K562 (cell line): ENCODE measurements at regions not wholly inside any gene's neighbourhood (a gene's known extent, or its start where the extent isn't known, plus 50 kb on each side); places are given as distances from the start of the nearest gene placed in this dataset.

Source experiments
- ATAC-seq: fragments of 200-7000 bp; cut with Tn5 transposase; 3 replicates; pipeline ENCODE4 v1.9.1; 2020; ENCODE audit warnings: moderate library complexity
- BruUV-seq: library from RNA; stranded (reverse); fragments of 400-500 nt; replicated peaks from 2 replicates; lab custom pipeline; 2021; lab: Mats Ljungman, UMichigan
- CTCF ChIA-PET: fragments of 300-600 bp; formaldehyde crosslinking; extraction: SDS; loops from one replicate; lab custom pipeline; 2021; ENCODE audit warnings: low intra/inter-chr PET ratio; lab: Yijun Ruan, JAX
- POLR2A ChIA-PET: fragments of 300-600, 350-650 bp; sonication (Branson Sonifier 250); formaldehyde crosslinking; extraction: SDS; loops from one replicate; lab custom pipeline; 2021; ENCODE audit warnings: antibody characterized with exemption, inconsistent platforms; lab: Yijun Ruan, JAX
- DNase-seq, 4 experiments: peaks; one replicate each; pipeline versions ENCODE4 v3.0.0 to v3.0.0-alpha.2; 2011 to 2018; ENCODE audit warnings: low spot score in 3 of 4, mixed read lengths in 3 of 4; ENCODE audit errors: extremely low read depth in 1 of 4
- FAIRE-seq: peaks from 2 replicates; lab custom pipeline; 2011; peaks lifted over from hg19 to GRCh38; lab: Jason Lieb, UNC
- H2AFZ ChIP-seq: 2 replicates; pipeline ENCODE4 v1.6.0; 2011; ENCODE audit warnings: low read depth, low read length, control low read depth, inconsistent platforms
- H3K27ac ChIP-seq: fragments of 200-600 bp; 3 replicates; pipeline ENCODE4 v1.8.0; 2011; ENCODE audit warnings: low read depth, mild to moderate bottlenecking, control low read depth, inconsistent platforms, low read length, moderate library complexity, mixed read lengths; ENCODE audit errors: extremely low read depth
- H3K27me3 ChIP-seq, 2 experiments: fragments of 300-600 bp in 1 of 2; 2 replicates in 1 of 2; 3 replicates in 1 of 2; pipeline versions ENCODE4 v1.6.0 to v1.8.0; 2011; ENCODE audit warnings: inconsistent platforms in 2 of 2, low read length in 2 of 2, mild to moderate bottlenecking in 1 of 2, mixed read lengths in 1 of 2, moderate library complexity in 1 of 2; ENCODE audit not compliant: control insufficient read depth in 2 of 2, insufficient read depth in 2 of 2
- H3K36me3 ChIP-seq: fragments of 300-600 bp; 3 replicates; pipeline ENCODE4 v1.8.0; 2011; ENCODE audit warnings: mild to moderate bottlenecking, low read length, inconsistent platforms; ENCODE audit not compliant: control insufficient read depth, insufficient read depth
- H3K4me1 ChIP-seq, 2 experiments: fragments of 200-600 bp in 1 of 2; replicated peaks in 1 of 2; 2 replicates in 1 of 2; 3 replicates in 1 of 2; pipeline versions ENCODE4 v1.5.1 to v1.8.0; 2011; ENCODE audit warnings: inconsistent platforms in 2 of 2, low read length in 2 of 2, mild to moderate bottlenecking in 1 of 2, mixed read lengths in 1 of 2, moderate library complexity in 1 of 2; ENCODE audit not compliant: control insufficient read depth in 2 of 2, insufficient read depth in 2 of 2
- H3K4me2 ChIP-seq: 2 replicates; pipeline ENCODE4 v1.6.1; 2011; ENCODE audit warnings: low read length, control low read depth, inconsistent platforms, mixed read lengths; ENCODE audit not compliant: insufficient read depth
- H3K4me3 ChIP-seq: fragments of 200-600 bp; sonication (generic), shearing (Covaris generic); 2 replicates; pipeline ENCODE4 v1.5.1; 2016; ENCODE audit warnings: control low read depth, inconsistent platforms
- H3K79me2 ChIP-seq: fragments of 200-600 bp; 3 replicates; pipeline ENCODE4 v1.8.0; 2011; ENCODE audit warnings: low read length, inconsistent platforms; ENCODE audit not compliant: control insufficient read depth, insufficient read depth
- H3K9ac ChIP-seq, 2 experiments: 2 replicates each; pipeline versions ENCODE4 v1.6.0 to v1.6.1; 2011; ENCODE audit warnings: low read depth in 2 of 2, low read length in 2 of 2, control low read depth in 1 of 2, inconsistent platforms in 1 of 2, mild to moderate bottlenecking in 1 of 2, mixed read lengths in 1 of 2; ENCODE audit not compliant: insufficient read depth in 1 of 2
- H3K9me1 ChIP-seq: one replicate; pipeline ENCODE4 v1.6.0; 2011; ENCODE audit warnings: inconsistent platforms, mild to moderate bottlenecking, low read length, moderate library complexity; ENCODE audit not compliant: control insufficient read depth, insufficient read depth
- H3K9me3 ChIP-seq: replicated peaks from 2 replicates; pipeline ENCODE4 v1.5.1; 2011; ENCODE audit warnings: low read depth, low read length, inconsistent platforms; ENCODE audit not compliant: control insufficient read depth, insufficient read depth
- H4K20me1 ChIP-seq: replicated peaks from 2 replicates; pipeline ENCODE4 v1.6.1; 2011; ENCODE audit warnings: low read length, inconsistent platforms, mixed read lengths; ENCODE audit not compliant: control insufficient read depth, insufficient read depth
- EZH2 ChIP-seq: IDR thresholded peaks from 2 replicates; pipeline ENCODE4 v1.6.1; 2012; ENCODE audit warnings: low read depth, mild to moderate bottlenecking, inconsistent platforms, low read length, borderline replicate concordance
- HCFC1 ChIP-seq: IDR thresholded peaks from 2 replicates; pipeline ENCODE4 v1.6.1; 2012; ENCODE audit warnings: low read depth, low read length, improper control_type of control experiment
- MCM3 ChIP-seq: fragments of 450-650 bp; IDR thresholded peaks from 2 replicates; pipeline ENCODE4 v1.6.1; 2016
- NFIX ChIP-seq: fragments of 250-450 bp; sonication (Bioruptor Pico); IDR thresholded peaks from 2 replicates; pipeline ENCODE4 v1.4.0; 2020; ENCODE audit warnings: low read depth, mild to moderate bottlenecking, moderate library complexity
- POLR2AphosphoS5 ChIP-seq: IDR thresholded peaks from 2 replicates; pipeline ENCODE4 v1.6.1; 2011; ENCODE audit warnings: mild to moderate bottlenecking, low read depth, low read length, moderate library complexity; ENCODE audit not compliant: control insufficient read depth, insufficient read depth
- ZBTB40 ChIP-seq, 2 experiments: fragments of 450-650 bp in 1 of 2; sonication (generic) in 1 of 2; formaldehyde crosslinking in 1 of 2; IDR thresholded peaks; 2 replicates each; pipeline versions ENCODE4 v1.7.1 to v1.9.0; 2016 to 2022; ENCODE audit warnings: inconsistent platforms in 1 of 2, mild to moderate bottlenecking in 1 of 2, missing genetic modification reagents in 1 of 2
- WGBS: fragments of 100-300 bp; shearing (Covaris generic); methylation state at CpG from one replicate; pipeline ENCODE4 v1.1.6; 2016; ENCODE audit warnings: low coverage, mixed read lengths; ENCODE audit not compliant: insufficient coverage; ENCODE audit errors: missing lambda C conversion rate; 5-methylcytosine and 5-hydroxymethylcytosine counted together
- in situ Hi-C: fragments of 300-500 bp; cut with MboI; formaldehyde crosslinking; loops from 4 replicates; pipeline ENCODE4 v1.15.0; 2018; ENCODE audit warnings: inconsistent platforms, mixed read lengths
- intact Hi-C: fragments of 100-400 bp; cut with micrococcal nuclease; formaldehyde crosslinking; loops from 2 replicates; pipeline ENCODE4 v1.14.2; 2022
- TF ChIP-seq, protein P1 (sequence below): fragments of 250-450 bp; sonication (Bioruptor Pico); IDR thresholded peaks from 2 replicates; pipeline ENCODE4 v1.8.0; 2022; ENCODE audit warnings: moderate library complexity, mild to moderate bottlenecking, inconsistent platforms
- TF ChIP-seq, protein P2 (sequence below), 2 experiments: fragments of 450-650 bp in 1 of 2; sonication (generic) in 1 of 2; formaldehyde crosslinking; conservative IDR thresholded peaks; 2 replicates each; pipeline versions ENCODE4 v1.4.0 to v1.8.1; 2020 to 2022; ENCODE audit warnings: mild to moderate bottlenecking in 1 of 2, missing genetic modification reagents in 1 of 2
- TF ChIP-seq, protein P3 (sequence below): fragments of 450-650 bp; IDR thresholded peaks from 2 replicates; pipeline ENCODE4 v1.6.1; 2014; ENCODE audit warnings: low read depth, mild to moderate bottlenecking, moderate library complexity, borderline replicate concordance

DNA sequence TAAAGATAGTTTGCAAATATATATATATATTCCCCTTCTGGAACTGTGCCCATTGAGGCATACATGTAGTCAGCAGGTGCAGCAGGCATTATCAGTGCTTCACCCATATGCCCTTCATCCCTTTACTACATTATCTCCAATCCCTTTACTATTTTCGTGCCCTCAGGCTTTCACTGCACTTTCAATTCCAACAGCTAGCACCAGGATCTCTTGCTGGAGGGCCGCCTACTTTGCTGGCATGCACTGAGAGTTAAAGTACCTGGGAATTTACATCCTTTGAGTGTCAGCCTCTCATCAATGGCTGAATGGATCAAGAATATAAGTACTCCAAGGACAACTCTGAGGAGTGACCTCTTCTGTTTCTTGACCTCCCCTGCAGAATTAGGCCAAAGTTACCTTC is 222.1 kb upstream of the CFAP20DC start:
- Histone ChIP-seq H3K36me3 (no peaks in the 10 kb centered on the region), H3K4me3 (no peak overlapping the region), H3K4me2 (no peak overlapping the region), H3K9me3 (no peaks in the 10 kb centered on the region), H3K9ac (no peak overlapping the region), H3K27me3 (no peaks in the 10 kb centered on the region), H3K9me1 (no peaks in the 10 kb centered on the region), H3K27ac (no peak overlapping the region), H2AFZ (no peak overlapping the region), H4K20me1 (no peaks in the 10 kb centered on the region), H3K79me2 (no peaks in the 10 kb centered on the region), H3K4me1 (no peaks in the 10 kb centered on the region)
- CTCF ChIA-PET, result no interaction called here
- ATAC-seq (no peak), FAIRE-seq (no peak), DNase-seq (no peak)
- intact Hi-C loops, result no loop called here
- BruUV-seq, result no TSS peak
- in situ Hi-C loops, result no loop called here
- WGBS, result 11% methylated on average over 2 of the region's 2 CpGs
- POLR2A ChIA-PET, result no interaction called here
- TF ChIP-seq, protein P1, sequence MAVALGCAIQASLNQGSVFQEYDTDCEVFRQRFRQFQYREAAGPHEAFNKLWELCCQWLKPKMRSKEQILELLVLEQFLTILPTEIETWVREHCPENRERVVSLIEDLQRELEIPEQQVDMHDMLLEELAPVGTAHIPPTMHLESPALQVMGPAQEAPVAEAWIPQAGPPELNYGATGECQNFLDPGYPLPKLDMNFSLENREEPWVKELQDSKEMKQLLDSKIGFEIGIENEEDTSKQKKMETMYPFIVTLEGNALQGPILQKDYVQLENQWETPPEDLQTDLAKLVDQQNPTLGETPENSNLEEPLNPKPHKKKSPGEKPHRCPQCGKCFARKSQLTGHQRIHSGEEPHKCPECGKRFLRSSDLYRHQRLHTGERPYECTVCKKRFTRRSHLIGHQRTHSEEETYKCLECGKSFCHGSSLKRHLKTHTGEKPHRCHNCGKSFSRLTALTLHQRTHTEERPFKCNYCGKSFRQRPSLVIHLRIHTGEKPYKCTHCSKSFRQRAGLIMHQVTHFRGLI (CRISPR knock-in tag), result no peak
- TF ChIP-seq ZBTB40 (IDR thresholded peaks at IDR 0.05), result no peak
- no peak for TF ChIP-seq ZBTB40 (CRISPR knock-in tag; IDR thresholded peaks at IDR 0.05)
- TF ChIP-seq, protein P2, sequence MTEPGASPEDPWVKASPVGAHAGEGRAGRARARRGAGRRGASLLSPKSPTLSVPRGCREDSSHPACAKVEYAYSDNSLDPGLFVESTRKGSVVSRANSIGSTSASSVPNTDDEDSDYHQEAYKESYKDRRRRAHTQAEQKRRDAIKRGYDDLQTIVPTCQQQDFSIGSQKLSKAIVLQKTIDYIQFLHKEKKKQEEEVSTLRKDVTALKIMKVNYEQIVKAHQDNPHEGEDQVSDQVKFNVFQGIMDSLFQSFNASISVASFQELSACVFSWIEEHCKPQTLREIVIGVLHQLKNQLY (CRISPR knock-in tag; conservative IDR thresholded peaks at IDR 0.05), result no peak
- TF ChIP-seq EZH2, result no peak
- TF ChIP-seq, protein P3, sequence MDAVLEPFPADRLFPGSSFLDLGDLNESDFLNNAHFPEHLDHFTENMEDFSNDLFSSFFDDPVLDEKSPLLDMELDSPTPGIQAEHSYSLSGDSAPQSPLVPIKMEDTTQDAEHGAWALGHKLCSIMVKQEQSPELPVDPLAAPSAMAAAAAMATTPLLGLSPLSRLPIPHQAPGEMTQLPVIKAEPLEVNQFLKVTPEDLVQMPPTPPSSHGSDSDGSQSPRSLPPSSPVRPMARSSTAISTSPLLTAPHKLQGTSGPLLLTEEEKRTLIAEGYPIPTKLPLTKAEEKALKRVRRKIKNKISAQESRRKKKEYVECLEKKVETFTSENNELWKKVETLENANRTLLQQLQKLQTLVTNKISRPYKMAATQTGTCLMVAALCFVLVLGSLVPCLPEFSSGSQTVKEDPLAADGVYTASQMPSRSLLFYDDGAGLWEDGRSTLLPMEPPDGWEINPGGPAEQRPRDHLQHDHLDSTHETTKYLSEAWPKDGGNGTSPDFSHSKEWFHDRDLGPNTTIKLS, result no peak
- TF ChIP-seq POLR2AphosphoS5, result no peak
- no peak for TF ChIP-seq MCM3
- no peak for TF ChIP-seq HCFC1
- no peak for TF ChIP-seq NFIX (CRISPR knock-in tag)
